ENCODE measurements at regions not wholly inside any gene's neighbourhood (a gene's known extent, or its start where the extent isn't known, plus 50 kb on each side); places are given as distances from the start of the nearest gene placed in this dataset.
"Not testable (repeated sequence)": the region's sequence is repeated elsewhere in the genome, so short reads cannot be mapped to it uniquely, and the experiment has no call there.

DNA sequence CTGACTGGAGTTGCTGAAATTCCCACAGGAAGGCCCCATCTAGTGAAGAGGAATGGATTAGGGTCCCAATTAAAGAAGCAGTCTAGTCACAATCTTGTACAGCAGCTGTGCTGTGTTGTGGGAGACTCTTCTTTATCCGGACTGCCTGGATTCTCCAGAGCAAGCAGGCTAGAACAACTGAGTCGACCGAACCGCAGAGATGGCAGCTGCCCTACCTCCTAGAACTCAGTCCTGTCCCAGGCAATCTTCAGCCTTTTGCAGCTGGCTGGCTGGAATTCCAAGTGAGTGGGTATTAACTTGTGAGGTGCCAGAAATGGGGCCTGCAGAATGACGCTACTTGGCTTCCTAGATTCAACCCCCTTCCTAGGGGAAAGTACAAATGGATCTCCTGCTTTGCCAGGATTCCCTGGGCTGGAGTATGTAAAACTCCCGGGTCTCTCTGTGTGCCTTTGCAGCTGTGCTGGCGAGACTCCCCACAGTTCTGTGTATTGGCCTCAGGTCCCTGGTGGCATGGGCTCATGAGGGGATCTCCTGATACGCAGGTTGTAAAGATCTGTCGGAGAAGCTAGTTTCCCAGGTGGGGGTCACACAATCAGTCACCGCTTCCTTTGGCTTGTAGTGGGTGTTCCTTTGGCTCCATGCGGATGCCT is 1952.6 kb upstream of the LRRTM1 start:
- no peak for DNase-seq

DNA sequence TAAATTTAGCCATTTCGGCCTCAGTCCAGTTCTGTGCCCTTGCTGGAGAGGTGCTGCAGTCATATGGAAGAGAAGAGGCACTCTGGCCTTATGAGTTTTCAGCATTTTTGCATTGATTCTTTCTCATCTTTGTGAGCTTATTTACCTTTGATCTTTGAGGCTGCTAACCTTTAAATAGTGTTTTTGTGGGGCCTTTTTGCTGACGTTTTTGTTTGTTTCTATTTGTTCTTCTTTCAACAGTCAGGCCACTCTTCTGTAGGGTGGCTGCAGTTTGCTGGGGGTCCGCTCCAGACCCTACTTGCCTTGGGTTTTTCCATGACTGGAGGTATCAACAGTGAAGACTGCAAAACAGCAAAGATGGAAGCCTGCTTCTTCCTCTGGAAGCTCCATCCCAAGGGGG is 1951.7 kb upstream of the LRRTM1 start:
- DNase-seq = no peak

- DNase-seq = no peak
These were observed 1950.2 kb upstream of the LRRTM1 start for GRCh38 chr2:82254728-82255127.

- no peak for DNase-seq
These were observed 1941.7 kb upstream of the LRRTM1 start for GRCh38 chr2:82246220-82246775.

DNA sequence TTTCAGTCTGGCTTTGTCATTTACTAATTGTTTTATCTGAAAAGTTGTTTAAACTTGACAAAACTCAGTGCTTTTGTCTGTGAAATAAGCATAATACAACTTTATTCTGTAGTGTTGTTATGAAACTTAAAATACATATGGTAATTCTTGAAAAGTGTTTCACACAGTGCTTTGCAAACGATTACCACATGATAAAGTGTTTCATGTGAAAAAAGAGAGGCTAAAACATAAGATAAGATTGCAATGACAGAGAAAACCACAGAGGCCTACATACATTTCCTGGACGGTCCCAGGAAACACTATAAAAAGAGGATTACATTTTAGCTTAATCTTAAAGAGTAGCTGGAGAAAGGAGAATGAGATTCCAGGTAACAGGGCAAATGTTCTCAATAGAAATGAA is 1934.6 kb upstream of the LRRTM1 start:
- no peak for DNase-seq

GRCh38 chr2:82237994-82238662 is 1933.6 kb upstream of the LRRTM1 start:
- DNase-seq = no peak

GRCh38 chr2:82234283-82234874 is 1929.8 kb upstream of the LRRTM1 start:
- DNase-seq = no peak

DNA sequence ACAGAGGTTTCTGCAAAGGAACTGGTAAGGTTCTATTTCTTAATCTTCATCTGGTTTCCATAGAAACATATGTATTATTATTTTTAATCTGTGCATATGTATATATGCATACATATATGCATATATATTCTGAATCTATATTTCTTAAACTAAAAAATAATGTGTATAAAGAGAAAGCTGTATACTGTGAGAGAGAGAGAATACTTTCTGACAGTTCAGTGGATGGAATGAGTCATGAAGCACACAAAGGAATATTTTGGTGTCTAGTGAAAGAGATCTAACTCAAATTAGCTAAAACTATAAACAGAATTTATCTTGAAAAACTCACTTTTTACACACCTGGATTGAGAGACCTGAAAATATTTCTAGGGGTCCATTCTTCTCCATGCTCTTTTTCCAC is 1929.3 kb upstream of the LRRTM1 start:
- no peak for DNase-seq

GRCh38 chr2:82230406-82230805 is 1925.9 kb upstream of the LRRTM1 start:
- no peak for DNase-seq

DNA sequence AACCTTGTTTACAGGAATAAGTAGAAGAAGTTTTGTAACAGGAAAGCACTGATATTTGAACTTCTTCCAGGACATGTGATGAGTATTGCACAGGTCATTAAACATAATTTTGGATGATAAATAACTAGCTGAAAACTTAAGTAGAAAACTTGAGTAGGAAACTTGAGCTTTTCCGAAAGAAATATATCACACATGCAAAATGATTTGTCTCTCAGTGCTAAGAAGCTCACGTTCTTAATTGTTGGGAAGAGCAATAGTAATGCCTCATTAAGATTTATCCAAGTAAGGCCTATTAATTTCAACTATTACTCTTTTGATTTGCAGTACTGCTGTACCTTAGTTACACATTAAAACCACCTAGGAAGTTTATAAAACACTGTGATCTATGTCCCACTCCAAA is 1921.9 kb upstream of the LRRTM1 start:
- DNase-seq = no peak

DNA sequence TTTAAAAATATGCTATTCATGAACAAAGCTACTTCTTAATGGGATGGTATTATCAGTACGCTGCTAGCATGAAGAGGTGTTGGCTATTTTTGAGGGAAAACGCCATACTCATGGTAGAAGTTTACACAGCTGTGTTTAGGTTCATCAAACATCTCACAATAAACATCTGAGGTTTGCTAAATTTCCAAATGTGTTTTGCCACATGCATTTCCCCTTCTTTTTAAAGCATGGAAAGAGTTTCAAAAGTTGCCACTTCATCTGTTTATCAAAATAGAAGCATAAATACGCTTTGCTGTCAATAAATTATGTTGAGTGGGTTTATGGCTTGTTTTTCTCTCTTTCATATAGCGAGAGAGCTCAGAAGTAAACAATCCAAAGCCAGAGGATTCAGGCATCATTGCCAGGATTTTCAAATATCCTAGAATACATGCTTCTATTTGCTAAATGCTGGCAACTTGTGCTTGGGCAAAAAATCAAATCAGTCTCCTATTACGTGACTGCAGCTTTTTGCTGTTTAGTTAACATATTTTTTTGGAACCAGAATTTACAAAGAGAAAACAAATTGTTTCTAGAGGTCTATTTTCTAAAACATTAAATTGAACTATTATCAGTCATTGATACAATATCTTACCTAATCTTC is 1919.9 kb upstream of the LRRTM1 start:
- no peak for DNase-seq

- no peak for DNase-seq
These were observed 1910.7 kb upstream of the LRRTM1 start for GRCh38 chr2:82215212-82215611.

GRCh38 chr2:82199493-82199852 is 1894.9 kb upstream of the LRRTM1 start:
- no peak for DNase-seq

- DNase-seq = no peak
These were observed 1894.4 kb upstream of the LRRTM1 start for GRCh38 chr2:82198809-82199492.

GRCh38 chr2:82182270-82182669 is 1877.7 kb upstream of the LRRTM1 start:
- no peak for DNase-seq

DNA sequence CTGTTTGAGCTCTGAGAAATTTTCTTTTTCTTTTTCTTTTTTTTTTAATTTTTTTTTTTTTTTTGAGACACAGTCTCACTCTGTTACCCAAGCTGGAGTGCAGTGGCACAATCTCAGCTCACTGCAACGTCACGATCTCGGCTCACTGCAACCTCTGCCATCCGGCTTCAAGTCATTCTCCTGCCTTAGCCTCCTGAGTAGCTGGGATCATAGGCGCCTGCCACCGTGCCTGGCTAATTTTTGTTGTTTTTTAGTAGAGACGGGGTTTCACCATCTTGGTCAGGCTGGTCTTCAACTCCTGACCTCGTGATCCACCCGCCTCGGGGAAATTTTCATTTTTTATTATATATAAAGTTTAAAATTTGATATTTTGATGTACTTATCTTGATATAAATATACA is 1870.7 kb upstream of the LRRTM1 start:
- DNase-seq = not testable (repeated sequence)

DNA sequence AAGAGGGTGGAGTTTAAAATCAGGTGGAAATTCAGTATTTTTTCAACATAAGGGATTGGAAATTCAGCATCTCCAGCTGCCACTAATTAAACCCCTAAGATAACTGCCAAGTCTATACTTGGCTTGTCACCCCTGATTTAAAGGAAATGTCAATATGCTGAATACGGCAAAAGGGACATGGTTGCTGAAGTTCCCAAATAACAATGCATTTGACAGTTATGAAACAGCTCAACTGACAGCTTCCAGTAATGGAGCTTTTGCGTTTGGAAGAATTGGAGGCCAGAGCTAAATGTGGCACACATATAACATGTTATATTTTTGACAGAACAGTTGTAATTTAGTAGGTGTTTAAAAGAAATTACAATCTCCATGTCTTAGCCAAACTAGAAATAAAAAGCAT is 1867.9 kb upstream of the LRRTM1 start:
- DNase-seq = no peak

DNA sequence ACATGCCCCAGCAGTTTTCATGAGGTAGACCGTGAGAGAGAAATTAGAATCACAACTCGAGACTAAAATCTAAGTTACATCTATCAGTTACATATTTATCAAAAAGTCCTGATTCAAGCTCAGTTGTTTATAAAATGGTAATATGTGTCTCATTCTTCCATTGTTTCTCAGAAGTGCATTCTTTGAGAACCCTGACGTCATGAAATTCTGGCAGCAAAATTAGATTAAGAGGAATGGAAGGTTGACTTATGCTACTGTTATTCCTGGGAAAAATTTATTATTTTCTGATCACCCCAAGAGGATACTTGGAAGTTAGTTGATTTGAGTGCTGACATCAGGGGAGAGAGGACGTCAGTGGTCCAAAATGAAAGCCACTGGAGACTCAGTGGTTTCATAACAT is 1864.8 kb upstream of the LRRTM1 start:
- DNase-seq = no peak

GRCh38 chr2:82165377-82165776 is 1860.8 kb upstream of the LRRTM1 start:
- DNase-seq = no peak

DNA sequence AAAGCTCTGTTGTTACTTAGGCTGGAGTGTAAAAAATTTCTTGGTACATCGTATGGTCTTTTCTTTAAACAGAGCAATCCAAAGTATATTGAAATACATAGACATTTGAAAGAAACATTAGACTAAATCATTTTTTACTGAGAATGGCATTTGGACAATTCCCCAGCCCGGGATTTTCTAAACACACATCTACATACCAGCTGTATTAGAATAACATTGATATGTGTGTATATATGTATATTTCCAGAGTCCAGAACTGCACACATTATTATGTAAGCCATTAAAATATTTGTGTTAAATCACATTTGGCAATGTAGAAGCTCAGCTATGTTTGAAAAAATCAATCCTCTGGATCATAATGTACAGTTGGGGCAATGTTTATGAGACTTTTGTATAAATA is 1853.6 kb upstream of the LRRTM1 start:
- DNase-seq = no peak

DNA sequence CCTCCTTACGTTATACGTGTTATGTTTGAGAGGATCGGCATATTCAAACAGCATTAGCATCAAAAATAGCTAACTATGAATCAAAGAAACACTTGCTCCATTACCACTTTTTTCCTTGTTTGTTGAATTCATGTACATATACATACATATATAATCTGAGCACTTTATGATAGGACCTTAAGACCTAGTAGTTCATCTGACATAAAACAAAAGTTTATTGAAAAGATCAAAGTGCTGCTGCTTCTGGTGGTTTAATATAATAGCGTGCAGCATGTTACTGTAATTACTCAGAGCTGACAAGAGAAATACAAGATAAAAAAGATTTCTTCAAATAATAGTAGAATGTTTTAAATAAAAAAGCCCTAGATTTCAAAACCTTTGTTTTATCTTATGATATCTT is 1850.9 kb upstream of the LRRTM1 start:
- DNase-seq = no peak

DNA sequence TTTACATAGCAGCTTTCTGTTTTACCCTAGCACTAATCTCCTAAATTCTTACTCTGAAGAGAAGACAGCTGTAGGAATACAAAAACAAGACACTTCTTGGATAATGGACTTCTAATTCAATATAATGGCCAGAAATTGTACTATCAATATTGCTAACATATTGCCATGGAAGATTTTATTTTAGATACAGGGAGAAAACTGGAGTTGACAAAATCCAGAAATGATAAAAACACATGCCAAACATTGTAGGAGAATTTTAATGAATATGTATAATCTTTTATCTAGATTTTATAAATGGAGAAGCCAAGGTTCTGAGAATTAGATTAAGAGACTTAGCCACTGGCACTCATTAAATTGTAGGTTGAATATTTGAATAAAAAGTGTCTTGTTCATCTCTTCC is 1838.8 kb upstream of the LRRTM1 start:
- no peak for DNase-seq

DNA sequence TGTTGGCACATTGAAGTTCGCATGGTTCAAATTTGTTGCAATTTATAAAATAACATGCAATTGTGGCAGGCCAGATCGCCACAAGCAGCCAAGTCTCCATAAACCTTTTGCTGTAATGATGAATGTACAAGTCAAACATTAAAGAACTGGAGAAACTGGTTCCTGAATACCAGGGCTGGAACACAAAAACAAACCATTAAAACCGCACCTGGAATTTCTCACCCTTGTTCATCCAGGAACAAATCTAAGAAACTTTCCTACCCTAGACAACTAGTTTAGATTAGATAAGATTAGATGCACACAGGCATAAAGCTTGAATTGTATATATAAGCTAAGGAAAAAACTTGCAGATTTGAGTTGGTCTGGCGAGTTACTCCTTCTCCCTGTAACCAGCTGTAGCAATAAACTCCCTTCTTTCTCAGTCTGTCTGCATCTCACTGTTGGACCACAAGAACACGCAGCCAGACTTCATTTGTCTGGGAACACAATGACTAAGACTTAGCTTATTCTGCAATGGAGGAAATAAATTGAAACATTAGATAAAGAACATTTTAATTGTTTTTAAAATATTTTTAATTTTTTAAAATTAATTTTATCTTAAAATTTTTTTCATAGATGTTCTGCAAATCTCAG is 1835.5 kb upstream of the LRRTM1 start:
- no peak for DNase-seq

All from GDM1 (cell line).